ENCODE measurements at regions not wholly inside any gene's neighbourhood (a gene's known extent, or its start where the extent isn't known, plus 50 kb on each side); places are given as distances from the start of the nearest gene placed in this dataset.

DNA sequence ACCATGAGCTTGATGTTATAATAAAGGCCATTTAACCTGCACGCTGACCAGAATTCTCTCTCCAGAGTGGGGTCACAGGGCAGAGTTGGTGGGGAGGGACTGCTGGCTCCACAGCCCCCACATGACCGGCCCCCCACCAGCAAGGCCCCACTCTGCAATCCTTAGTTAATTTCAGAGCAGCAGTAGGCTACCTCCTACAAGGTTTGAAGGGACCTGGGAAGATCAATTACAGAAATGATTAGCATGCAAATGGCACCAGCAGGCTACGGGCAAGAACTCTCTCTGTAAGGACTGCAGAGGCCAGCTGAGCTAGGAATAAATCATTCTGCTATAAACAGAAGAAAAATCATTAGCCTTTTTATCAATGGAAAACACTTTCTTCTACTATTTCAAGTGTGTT lies 135.3 kb downstream of the C1D start:
- DNase-seq: no peak

DNA sequence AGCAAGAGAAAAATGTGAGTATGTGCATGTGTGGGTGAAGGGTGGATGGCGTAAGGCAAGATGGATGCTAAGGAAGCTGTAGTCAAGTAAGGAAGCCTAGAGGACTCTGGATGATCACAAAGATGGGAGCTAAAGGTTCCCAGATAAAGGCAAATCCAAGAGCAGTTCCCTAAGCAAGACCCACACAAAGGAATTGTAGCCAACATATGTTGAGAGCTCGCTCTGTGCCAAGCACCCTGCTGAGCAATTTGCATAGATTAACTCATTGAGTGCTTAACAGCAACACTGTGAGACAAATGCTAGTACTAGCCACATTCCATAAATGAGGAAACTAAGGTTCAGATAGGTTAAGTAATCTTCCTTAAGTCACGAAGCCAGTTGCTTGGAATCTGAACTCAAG lies 132.6 kb downstream of the C1D start:
- DNase-seq: no peak

GRCh38 chr2:67936969-67937368 lies 125.8 kb downstream of the C1D start:
- no peak for DNase-seq

DNA sequence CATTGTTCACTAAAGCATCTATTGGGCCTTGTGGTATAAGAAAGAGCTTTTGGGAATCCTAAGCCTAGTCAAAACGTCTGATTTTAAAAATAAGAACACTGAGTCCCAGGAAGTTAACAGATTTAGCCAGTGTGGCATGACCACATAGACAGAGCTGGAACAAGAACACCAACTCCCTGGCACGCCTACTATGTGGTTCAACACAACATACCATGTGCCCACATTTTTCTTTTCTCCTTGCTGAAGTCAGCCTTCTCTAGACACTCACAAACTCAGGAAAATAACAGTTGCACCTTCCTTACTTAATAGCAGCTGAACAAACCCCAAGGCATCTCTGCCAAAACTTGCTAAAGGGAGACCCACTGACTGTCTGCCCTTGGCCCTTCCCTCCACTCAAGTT lies 124.8 kb downstream of the C1D start:
- no peak for DNase-seq

GRCh38 chr2:67945056-67945455 lies 117.7 kb downstream of the C1D start:
- no peak for DNase-seq

DNA sequence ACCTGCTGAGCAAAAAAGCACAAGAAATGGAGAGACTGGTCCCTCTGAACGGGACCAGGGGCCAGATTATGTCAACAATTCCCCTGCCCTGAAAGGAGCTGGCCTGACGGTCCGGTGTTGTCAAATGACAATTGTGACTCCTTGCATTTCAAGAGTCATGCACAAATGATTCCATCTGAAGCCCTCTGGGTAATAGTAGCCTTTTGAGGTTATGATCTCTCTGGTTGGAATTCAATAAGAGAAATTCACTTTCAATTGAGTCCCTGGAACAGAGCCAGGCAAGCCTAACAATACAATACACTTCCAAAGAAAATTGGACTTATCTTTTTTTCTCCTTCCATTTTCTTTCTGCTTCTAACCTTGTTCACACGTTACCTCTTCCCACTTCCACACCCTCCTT lies 116.9 kb downstream of the C1D start:
- no peak for DNase-seq

GRCh38 chr2:67948057-67948456 lies 114.7 kb downstream of the C1D start:
- DNase-seq: no peak

- DNase-seq: no peak
Measured at GRCh38 chr2:67948506-67948905, 114.3 kb downstream of the C1D start.

GRCh38 chr2:67950018-67950417 lies 112.8 kb downstream of the C1D start:
- DNase-seq: no peak

- no peak for DNase-seq
Measured at GRCh38 chr2:67950919-67951318, 111.9 kb downstream of the C1D start.

- no peak for DNase-seq
Measured at GRCh38 chr2:67952066-67952465, 110.7 kb downstream of the C1D start.

GRCh38 chr2:67954093-67954748 lies 108.6 kb downstream of the C1D start:
- DNase-seq: peak; percentile 94

DNA sequence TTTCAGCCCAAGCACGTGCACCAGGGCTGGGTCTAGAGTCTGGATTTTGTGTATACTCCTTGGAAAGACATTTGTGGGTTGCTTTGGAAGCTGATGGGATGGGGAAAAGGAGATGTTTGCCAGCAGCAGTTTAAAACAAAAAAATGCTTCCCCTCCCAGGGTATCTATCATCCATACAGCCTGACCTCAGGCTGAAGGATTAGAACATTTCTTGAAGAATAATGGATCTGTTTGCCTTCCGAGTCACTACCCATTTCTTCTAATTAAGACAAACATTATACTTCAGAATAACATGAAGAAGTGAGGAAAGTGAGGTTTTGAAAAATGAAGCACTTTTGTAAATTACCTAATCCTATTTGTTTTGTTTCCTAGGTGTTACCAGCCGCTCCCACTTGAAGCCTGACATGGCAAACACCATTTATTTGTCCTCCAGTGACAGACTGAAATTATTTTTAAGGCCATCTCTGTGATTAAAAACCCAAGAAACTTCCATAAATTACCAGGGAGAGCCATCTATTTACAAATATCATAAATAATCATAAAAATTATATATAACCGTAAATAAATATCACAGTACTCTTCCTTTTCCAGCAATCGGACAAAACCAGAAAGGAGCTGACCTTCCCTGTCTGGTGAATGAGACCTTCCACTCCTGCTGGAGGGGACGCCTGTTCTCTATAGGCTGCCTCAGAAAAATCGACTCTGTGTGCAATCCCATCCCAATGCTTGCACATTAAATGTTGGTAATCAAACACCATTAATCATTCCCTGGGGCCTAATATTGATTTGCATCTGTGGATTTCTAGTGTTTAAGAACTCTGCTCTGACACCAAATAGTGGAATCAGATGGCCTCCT lies 106.8 kb downstream of the C1D start:
- DNase-seq: peak; percentile 65

GRCh38 chr2:67965246-67965645 lies 97.6 kb downstream of the C1D start:
- DNase-seq: no peak

- no peak for DNase-seq
Measured at GRCh38 chr2:67970071-67970470, 92.7 kb downstream of the C1D start.

DNA sequence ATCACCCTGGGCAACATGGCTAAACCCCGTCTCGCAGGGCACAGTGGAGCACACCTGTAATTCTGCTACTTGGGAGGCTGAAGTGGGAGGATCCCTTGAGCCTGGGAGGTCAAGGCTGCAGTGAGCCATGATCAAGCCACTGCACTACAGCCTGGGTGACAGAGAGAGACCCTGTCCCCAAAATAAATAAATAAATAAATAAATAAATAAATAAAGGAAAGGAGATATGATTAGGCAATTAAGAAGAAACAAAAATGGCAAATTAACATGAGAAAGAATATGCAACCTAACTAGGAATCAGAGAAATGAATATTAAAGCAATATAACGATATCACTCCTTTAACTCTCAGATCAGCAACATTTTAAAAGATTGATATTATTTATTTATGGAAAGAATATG lies 92.3 kb downstream of the C1D start:
- DNase-seq: no peak

GRCh38 chr2:67974559-67975430 lies 88.0 kb downstream of the C1D start:
- DNase-seq: no peak

- no peak for DNase-seq
Measured at GRCh38 chr2:67977464-67977863, 85.3 kb downstream of the C1D start.

DNA sequence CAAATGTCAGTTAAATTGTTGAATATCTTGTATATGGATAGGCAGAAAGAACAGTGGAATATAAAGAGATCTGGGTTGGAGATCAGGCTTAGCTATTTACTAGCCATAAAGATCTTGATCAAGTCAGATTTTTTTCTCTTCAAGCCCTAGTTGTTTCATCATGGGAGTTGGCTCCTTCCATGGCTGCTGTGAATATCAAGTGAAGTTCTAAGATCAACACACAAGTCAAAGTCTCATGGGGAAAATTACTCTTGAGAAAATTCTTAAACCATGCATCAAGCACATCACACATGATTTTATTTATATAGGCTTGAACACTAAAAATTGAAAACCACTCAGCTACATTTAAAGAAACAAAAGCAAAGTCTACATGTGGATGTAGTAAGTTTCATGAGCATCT lies 79.8 kb downstream of the C1D start:
- no peak for DNase-seq

GRCh38 chr2:67984600-67984999 lies 78.2 kb downstream of the C1D start:
- no peak for DNase-seq

DNA sequence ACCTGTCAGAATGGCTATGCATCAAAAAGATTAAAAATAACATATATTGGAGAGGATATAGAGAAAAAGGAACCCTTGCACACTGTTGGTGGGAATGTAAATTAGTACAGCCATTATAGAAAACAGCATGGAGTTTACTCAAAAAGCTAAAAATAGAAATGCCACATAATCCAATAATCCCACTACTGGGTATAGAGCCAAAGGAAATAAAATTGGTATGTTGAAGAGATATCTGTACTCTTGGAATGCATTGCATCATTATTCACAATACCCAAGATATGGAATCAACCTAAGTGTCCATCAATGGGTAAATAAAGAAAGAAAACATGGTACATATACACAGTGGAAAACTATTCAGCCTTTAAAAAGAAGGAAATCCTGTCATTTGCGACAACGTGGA lies 77.2 kb downstream of the C1D start:
- no peak for DNase-seq

DNA sequence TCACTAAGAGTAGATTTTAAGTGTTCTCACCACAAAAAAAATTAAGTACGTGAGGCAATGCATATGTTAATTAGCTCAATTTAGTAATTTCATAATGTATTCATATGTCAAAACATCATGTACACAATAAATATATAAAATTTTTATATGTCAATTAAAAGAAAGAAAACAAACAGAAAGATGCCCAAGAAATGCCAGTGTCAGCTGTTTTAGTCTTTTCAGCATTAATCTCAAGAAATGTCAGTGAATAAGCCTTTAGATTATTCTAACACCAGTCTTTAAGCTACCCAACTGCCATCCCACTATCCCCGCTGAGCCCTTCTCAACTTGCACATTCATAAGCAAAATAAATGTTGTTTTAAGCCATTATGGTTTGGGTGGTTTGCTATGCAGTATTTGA lies 76.5 kb downstream of the C1D start:
- DNase-seq: no peak
